LNCaP clone FGC (cell line): ENCODE measurements at regions not wholly inside any gene's neighbourhood (a gene's known extent, or its start where the extent isn't known, plus 50 kb on each side); places are given as distances from the start of the nearest gene placed in this dataset.

ENCODE experiments used
- DNase-seq: peaks from one replicate; pipeline ENCODE4 v3.0.0-alpha.2; 2011; ENCODE audit warnings: low read depth
- H3K4me3 ChIP-seq: 2 replicates; pipeline ENCODE4 v1.5.1; 2011; ENCODE audit warnings: mild to moderate bottlenecking, low read depth, low read length, control low read depth
- CTCF ChIP-seq: IDR thresholded peaks from 2 replicates; pipeline ENCODE4 v1.5.1; 2012; ENCODE audit warnings: mild to moderate bottlenecking; ENCODE audit not compliant: control insufficient read depth, insufficient read depth; ENCODE audit errors: extremely low read depth

GRCh38 chr12:127536833-127537428 is 730.0 kb upstream of the TMEM132C start:
- H3K4me3 ChIP-seq: no peak overlapping the region
- no peak for TF ChIP-seq CTCF
- DNase-seq: no peak

- no peak for DNase-seq
- H3K4me3 ChIP-seq: no peak overlapping the region
- no peak for TF ChIP-seq CTCF
Observed at GRCh38 chr12:127538316-127538715, 728.7 kb upstream of the TMEM132C start.

- no peak for TF ChIP-seq CTCF
- no peak for DNase-seq
- H3K4me3 ChIP-seq: no peak overlapping the region
Observed at GRCh38 chr12:127539226-127539858, 727.6 kb upstream of the TMEM132C start.

DNA sequence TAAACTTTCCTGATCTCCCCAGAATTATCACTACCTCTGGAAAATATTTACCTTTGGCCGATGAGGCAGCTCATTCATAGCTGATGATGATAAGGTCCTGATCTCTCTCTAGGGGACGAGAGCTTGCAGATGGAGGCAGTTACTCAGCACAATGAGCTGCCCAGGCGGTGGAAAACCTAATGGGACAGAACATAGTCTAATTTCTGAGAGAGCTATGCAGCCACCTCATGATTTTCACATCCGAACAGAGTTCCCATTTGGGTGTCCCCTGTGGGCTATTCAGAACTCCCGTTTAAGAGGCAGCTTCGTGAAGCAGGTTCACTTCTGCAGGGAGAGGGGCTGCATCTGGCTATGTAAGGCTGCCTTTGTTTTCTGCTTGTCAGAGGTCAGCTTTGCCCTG is 724.6 kb upstream of the TMEM132C start:
- no peak for DNase-seq
- no peak for TF ChIP-seq CTCF
- H3K4me3 ChIP-seq: no peak overlapping the region

DNA sequence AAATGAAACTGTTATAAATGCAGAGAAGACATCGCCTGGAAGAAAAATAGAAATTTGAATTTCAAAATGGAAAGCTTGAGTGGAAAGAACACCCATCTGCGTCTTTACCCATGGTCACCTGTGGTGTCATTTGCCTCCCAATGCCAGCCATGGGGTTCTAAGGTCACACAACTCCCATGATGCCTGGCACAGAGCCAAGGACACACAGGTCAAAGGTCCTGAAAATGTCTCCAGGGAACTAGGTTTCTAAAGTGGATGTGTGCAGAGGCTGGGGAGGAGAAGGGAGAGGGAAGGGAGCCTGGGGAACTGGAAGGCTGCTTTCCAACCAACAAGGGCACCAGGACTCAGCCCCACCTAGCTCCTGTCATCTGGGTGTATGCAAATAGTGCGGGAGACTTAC is 724.0 kb upstream of the TMEM132C start:
- no peak for TF ChIP-seq CTCF
- no peak for DNase-seq
- H3K4me3 ChIP-seq: no peak overlapping the region

DNA sequence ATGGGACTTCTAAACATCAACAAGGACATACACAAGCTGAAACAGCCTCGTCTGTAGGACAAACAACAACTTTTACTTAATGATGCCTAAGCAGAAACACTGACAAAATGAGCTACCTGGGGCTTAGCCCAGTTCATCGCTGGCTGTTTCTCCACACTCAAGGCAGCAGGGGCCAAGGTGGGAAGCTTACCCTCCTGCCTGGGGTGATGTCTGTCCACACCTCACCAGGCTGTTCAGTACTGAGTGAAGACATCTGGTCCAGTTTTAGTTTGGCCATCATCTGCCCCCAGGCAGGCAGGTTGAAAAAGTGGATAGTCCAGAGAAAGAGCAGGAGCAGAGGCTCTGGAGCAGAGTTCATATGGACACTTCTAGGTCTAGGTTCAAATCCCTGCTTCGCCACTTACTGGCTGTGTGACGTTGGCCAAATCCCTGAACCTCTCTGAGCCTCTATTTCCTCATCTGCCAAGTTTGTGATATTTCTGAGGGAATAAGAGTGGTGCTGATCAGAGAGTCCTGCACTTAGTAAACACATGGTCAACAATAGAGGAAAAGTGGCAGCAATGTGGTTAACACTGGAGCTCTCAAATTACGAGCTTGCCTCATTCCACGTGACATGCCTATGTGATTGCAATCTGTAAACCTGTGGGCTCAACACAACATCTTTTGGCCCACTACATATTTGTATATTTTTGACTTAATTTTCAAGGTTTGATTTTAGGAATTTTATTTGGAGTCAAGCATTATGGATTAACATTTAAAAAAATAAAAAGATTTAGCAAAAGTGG is 720.1 kb upstream of the TMEM132C start:
- no peak overlapping the region for H3K4me3 ChIP-seq
- no peak for DNase-seq
- no peak for TF ChIP-seq CTCF
